Activated CD4-positive, alpha-beta T cell treated with anti-CD3 and anti-CD28 coated beads for 1 hour (primary cell): ENCODE measurements at regions not wholly inside any gene's neighbourhood (a gene's known extent, or its start where the extent isn't known, plus 50 kb on each side); places are given as distances from the start of the nearest gene placed in this dataset.
"Not testable (repeated sequence)": the region's sequence is repeated elsewhere in the genome, so short reads cannot be mapped to it uniquely, and the experiment has no call there.

Source experiments
- DNase-seq: peaks from one replicate; pipeline ENCODE4 v3.0.0-alpha.2; 2020

- DNase-seq: no peak
These were observed 107.9 kb upstream of the FAM174B start for GRCh38 chr15:92763459-92763858.

GRCh38 chr15:92768131-92768530 lies 112.6 kb upstream of the FAM174B start:
- not testable (repeated sequence) for DNase-seq

- DNase-seq: no peak
These were observed 115.1 kb upstream of the FAM174B start for GRCh38 chr15:92770641-92771040.

- DNase-seq: no peak
These were observed 116.5 kb upstream of the FAM174B start for GRCh38 chr15:92772061-92772460.

GRCh38 chr15:92772626-92773244 lies 117.2 kb upstream of the FAM174B start:
- no peak for DNase-seq

GRCh38 chr15:92773340-92773739 lies 117.8 kb upstream of the FAM174B start:
- DNase-seq: no peak

- DNase-seq: no peak
These were observed 120.2 kb upstream of the CHD2 start for GRCh38 chr15:92779874-92780273.

GRCh38 chr15:92780843-92781242 lies 119.3 kb upstream of the CHD2 start:
- no peak for DNase-seq

- DNase-seq: no peak
These were observed 118.1 kb upstream of the CHD2 start for GRCh38 chr15:92781925-92782453.

- no peak for DNase-seq
These were observed 113.0 kb upstream of the CHD2 start for GRCh38 chr15:92787116-92787515.

- no peak for DNase-seq
These were observed 111.9 kb upstream of the CHD2 start for GRCh38 chr15:92788196-92788595.

GRCh38 chr15:92788793-92789192 lies 111.3 kb upstream of the CHD2 start:
- DNase-seq: not testable (repeated sequence)

GRCh38 chr15:92796161-92796611 lies 103.9 kb upstream of the CHD2 start:
- DNase-seq: no peak

GRCh38 chr15:92797168-92798052 lies 102.7 kb upstream of the CHD2 start:
- DNase-seq: no peak

GRCh38 chr15:92800013-92800412 lies 100.1 kb upstream of the CHD2 start:
- DNase-seq: no peak

- not testable (repeated sequence) for DNase-seq
These were observed 99.6 kb upstream of the CHD2 start for GRCh38 chr15:92800416-92801055.

- not testable (repeated sequence) for DNase-seq
These were observed 98.9 kb upstream of the CHD2 start for GRCh38 chr15:92801056-92801773.

- no peak for DNase-seq
These were observed 98.2 kb upstream of the CHD2 start for GRCh38 chr15:92801774-92802464.

- DNase-seq: no peak
These were observed 96.6 kb upstream of the CHD2 start for GRCh38 chr15:92803536-92803851.

- DNase-seq: peak; percentile 29
These were observed 96.1 kb upstream of the CHD2 start for GRCh38 chr15:92803852-92804609.

GRCh38 chr15:92804610-92804936 lies 95.6 kb upstream of the CHD2 start:
- DNase-seq: not testable (repeated sequence)
